DMS153 treated with DMSO at 0.1 percent for 48 hours (cell line): ENCODE measurements at regions not wholly inside any gene's neighbourhood (a gene's known extent, or its start where the extent isn't known, plus 50 kb on each side); places are given as distances from the start of the nearest gene placed in this dataset.
"Not testable (repeated sequence)": the region's sequence is repeated elsewhere in the genome, so short reads cannot be mapped to it uniquely, and the experiment has no call there.

Experiments
- DNase-seq: peaks from one replicate; lab custom pipeline; 2025; ENCODE audit not compliant: unreplicated experiment; lab: John Stamatoyannopoulos, UW

DNA sequence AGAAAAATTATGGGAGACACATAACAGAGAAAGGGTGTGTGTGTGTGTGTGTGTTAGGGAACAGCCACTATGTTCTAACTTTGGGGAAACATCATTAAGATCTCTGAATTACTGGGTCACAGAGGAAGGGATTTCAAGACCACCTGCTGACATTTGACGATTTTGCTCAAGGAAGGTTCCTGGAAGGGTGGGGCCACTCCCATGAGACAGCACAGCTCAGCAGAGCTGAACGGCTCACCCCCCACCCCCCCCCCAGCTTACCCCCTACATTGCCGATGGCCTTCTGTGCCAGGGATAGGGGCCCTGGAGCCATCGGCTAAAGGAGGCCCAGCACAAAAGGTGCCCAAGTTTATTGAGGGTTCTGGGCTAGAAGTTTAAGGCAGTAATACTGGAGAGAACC lies 122.4 kb downstream of the NPIPB11 start:
- not testable (repeated sequence) for DNase-seq

DNA sequence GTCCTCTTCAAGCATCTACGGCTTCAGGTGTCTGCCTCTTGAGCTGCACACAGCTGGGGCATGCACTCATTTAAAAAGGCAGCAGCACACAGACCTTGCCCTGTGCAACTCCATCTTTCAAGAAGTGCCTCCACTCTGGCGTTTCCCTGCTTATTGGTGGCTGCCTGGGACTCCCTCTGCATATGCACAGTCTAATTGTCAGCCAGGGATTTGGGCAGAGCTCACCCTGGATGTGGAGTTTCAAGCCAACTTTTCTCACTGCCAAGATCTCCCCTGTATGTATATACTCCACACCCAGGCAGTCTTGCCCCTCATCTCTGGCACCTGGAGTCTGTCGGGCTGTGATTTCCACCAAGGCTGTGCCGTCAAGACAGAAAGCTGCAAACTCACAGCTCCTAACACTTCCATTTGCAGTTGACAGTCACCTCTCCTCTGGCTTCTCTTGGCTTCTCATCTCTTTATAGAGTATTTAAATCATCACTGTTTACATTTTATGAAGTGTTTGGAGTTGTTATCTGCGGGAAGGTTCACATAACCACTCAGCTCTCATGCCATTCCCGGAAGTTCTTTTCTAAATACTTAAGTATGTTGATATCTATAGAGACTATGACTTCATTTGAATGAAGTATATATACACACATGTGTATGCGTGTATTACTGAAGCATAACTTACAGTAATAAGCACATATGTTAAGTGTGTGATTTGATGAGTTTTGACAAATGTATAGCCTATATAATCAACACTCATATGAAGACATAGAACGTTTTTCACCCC lies 128.2 kb downstream of the NPIPB11 start:
- not testable (repeated sequence) for DNase-seq

DNA sequence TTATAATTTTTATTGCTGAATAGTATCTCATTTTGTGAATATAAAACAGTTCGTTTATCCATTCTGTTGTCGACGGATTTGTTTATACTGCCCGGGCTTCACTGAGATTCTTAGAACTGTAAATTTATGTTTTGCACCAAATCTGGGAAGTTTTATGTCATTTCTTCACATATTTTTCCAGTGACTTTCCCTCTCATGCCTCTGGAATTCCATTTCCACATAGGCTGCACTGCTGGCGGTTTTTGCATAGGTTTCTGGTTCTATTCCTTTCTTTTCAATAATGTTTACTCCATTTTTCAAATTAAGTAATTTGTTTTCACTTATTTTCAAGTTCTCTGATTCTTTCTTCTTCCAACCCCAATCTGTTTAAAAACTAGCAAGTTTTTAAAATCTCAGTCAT lies 130.1 kb downstream of the NPIPB11 start:
- DNase-seq: not testable (repeated sequence)

DNA sequence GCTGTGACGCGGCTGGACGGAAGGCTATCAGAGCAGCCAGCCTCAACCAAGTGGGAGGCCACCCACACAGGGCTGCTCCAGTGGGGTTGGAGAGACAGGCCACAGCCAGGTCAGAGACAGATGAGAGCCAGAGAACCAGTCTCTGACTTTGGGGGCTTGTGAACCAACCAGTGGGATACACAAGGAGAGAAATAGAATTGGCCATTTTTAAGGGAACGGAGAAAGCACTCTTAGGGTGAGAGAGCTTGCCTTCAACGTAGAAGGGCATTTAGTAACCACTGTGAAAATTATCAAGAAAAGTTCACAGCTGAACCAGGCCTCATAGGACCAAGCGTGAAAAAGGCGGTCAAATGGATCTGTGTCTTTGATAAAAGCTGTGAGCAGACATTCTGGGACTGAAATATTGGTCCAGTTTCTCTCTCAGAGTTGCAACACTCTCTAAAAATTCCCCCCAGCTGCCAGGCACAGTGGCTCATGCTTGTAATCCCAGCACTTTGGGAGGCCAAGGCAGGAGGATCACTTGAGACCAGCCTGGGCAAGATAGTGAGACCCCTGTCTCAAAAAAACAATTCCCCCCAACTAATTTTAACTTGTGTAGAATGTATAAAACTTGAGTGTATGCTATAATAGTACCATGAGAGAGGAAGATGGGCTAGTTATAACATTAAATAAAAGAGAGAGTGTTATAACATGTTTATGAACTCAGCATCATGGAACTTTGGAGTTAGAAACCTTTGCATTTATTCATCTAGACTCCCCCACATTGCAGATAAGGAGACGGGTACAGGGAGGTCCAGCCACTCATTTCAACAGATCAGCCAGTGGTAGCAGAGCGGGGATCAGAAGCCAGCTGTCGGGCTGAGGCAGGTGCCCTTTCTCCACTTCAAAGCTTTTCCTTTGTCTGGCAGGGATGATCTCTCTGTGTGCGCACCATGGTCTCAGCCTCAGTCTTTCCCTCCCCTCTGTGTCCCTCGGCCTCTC lies 132.2 kb downstream of the NPIPB11 start:
- DNase-seq: not testable (repeated sequence)

GRCh38 chr16:29273298-29274054 lies 133.0 kb downstream of the NPIPB11 start:
- DNase-seq: not testable (repeated sequence)

DNA sequence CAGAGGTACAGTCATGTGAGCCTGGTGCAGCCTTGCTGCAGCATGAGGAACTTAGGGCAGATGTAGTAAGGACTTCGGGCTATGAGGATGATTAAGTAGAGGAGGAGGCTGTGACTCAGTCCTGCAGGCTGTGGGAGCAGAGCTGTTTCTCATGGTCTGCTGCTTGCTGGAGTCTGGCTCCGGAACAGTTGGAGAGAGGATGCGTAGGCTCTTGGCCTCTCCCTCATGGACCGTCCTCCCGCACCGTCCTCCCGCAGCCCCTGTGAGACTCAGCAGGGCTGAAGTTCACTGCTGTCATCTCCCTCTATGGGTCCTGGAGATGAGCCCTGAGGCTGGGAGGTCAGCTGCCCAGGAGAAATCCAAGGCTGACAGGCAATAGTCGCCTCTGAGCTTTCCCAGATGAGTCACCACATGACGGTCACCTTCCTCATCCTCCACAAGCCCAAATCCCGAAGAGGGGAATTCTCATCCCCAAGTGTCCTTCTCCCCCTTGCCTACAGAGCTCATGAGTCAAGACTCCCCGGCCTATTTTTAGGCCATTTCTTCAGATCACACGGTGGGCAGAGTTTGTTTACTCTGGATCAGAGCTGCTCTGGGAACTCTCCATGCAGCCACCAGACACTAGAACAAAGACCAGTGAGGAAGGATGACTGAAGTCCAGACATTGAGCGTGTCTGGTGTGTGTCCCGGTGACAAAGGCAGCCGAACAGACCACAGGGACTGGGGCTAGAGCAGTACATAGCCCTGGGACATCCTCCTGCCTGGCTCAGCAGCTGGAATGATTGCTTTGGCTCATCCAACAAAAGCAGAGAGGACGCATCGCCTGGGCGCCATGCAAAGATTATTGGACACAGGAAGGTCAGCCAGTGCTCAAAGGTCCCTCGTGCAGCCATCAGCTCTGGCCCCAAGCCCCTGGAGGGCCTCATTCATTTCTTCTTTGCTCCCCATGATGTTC lies 134.5 kb downstream of the NPIPB11 start:
- DNase-seq: not testable (repeated sequence)

- DNase-seq: not testable (repeated sequence)
Observed at GRCh38 chr16:29270923-29271322, 135.6 kb downstream of the NPIPB11 start.

DNA sequence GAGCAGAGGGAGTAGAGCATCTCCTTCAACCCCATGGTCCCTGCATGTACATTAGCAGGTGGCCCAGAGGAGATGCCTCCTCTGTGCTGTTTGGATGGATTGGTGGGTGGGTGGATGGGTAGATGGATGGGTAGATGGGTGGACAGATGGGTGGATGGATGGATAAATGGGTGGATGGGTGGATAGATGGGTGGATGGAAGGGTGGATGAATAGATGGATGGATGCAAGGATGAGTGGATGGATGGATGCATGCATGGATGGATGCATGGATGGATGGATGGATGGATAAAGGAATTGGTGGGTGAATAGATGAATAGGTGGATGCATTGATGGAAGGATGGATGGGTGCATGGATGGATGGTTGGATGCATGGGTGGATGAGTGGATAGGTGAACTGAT lies 136.5 kb downstream of the NPIPB11 start:
- DNase-seq: not testable (repeated sequence)

- DNase-seq: not testable (repeated sequence)
Observed at GRCh38 chr16:29269192-29269811, 137.2 kb downstream of the NPIPB11 start.

GRCh38 chr16:29268785-29269191 lies 137.7 kb downstream of the NPIPB11 start:
- DNase-seq: not testable (repeated sequence)

DNA sequence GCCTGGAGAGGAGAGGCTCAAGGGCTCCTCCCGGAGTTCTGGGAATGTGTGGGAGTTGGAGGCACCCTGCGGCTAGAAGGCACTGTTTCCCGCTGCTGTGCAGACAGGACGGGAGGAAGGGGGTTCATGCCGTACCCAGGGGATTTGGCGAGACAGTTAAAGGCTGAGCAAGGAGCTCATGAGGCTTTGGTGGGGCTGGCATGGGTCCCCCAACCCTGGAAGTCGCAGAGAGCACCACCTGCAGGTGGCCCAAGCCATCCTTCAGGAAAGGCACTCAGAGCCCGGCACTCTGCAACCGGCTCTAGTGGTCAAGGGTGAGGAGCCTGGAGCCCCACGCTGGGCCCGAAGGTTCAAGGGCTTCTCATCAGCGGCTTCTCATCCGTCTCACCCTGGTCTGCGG lies 138.2 kb downstream of the NPIPB11 start:
- not testable (repeated sequence) for DNase-seq

DNA sequence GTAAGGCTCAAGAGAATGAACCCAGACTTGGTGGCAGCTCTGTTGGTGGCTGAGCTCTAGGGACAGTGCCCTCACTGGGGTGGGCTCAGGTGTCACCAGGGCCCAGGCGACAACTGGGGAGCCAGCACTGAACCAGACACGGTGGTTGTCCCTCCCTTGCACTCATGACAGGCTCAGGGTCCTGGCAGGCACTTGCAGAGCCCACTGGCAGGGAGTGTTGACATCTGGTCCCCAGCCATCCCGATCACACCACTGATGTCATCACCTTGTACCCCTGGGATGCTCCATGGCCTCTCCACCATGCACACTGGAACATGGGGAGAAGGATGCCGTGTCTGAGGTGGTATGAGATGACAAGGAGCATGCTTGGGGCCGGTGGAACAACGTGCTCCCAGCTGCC lies 138.6 kb downstream of the NPIPB11 start:
- DNase-seq: not testable (repeated sequence)

DNA sequence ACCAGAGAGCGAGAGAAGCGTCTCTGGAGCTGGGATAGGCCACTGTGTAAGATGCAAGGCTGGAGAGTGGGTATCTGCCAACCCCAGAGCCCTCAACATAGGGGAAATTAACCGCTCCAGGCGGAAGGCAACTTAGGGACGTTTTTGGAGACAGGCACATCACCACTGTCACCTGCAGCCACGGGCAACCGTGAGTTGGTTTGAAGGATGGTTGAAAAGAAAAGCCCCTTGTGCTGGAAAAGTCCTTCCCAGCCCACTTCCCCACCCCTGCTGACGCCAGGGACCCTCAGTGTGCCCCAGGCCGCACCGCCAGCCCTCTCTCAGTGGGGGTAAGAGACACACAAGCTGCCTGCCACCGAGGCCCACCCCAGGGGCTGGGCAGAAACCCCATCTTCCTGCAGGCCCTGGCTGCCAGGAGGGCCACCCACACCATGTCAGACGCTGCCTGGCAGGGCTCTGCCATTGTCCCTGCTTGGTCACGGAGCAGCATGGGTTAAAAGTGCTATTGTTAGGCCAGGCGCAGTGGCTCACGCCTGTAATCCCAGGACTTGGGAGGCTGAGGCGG lies 139.4 kb downstream of the NPIPB11 start:
- not testable (repeated sequence) for DNase-seq

- DNase-seq: not testable (repeated sequence)
Observed at GRCh38 chr16:29266612-29267011, 139.9 kb downstream of the NPIPB11 start.

DNA sequence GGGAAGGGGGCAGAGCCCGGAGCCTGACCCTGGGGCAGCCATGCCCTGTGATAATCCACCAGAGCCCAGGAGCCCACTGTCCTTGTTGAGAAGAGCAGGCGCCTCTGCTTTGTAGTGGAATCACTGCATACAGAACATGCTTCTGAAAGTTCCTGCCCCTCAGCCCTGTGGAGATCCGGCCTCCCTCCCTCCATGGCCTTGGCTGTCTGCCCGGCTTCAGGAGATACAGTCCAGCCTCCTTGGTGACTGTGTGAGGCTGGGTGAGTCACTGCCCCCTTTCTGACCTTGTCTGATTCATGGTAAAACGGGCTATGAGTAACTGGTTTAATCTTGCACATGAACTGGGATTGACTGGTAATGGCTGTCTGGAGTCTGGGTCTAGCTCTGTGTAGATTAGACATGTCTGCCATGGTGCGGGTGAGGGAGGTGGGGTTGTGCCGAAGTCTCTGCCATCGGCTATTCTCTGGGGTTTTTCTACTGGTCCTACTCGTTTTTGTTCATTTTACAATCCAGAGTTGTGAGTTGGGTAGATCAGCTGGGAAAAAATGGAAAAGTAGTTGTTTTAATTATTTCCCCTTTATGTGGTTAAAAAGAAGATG lies 141.2 kb downstream of the NPIPB11 start:
- not testable (repeated sequence) for DNase-seq

DNA sequence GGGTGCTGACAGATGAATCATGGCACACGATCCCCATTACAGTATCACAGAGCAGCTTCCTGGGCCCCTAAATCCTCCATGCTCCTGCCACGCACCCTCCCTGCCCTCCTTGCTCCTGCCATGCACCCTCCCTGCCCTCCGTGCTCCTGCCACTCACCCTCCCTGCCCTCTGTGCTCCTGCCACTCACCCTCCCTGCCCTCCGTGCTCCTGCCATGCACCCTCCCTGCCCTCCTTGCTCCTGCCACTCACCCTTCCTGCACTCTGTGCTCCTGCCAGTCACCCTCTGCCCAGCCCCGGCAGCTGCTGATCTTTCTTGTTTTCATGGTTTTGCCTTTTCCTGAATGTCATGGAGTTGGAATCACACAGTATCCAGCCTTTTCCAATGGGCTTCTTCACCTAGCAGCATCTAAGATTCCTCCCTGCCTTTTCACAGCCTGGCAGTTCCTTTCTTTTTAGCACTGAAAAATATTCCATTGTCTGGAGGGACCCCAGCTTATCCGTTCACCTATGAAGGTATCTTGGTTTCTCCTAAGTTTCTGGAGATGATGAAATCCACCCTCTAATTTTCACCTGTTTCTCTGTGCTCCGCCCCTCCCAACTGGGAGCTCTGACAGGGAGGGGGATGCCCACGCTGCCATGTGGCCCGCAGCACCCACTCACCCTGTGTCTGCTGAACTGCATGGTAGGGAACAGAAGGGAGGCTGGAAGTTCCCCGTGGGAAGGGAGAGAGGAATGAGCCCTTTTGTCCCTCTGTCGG lies 142.3 kb downstream of the NPIPB11 start:
- DNase-seq: not testable (repeated sequence)

DNA sequence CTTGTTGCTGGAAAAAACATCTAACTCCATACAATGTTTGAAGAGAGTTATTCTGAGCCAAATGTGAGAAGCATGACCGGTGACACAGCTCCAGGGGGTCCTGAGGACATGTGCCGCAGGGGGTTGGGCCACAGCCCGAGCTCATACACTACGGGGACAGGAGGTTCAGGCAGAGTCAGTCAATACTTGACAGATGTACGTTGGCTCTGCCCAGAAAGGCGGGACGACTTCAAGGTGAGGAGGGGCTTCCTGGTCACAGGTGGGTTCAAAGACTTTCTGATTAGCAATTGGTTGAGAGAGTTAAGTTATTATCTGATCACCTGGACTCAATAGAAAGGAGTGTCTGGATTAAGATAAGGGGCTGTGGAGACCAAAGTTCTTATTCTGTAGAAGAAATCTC lies 143.8 kb downstream of the NPIPB11 start:
- DNase-seq: not testable (repeated sequence)
